Neural cell (in vitro differentiated cells): ENCODE measurements at regions not wholly inside any gene's neighbourhood (a gene's known extent, or its start where the extent isn't known, plus 50 kb on each side); places are given as distances from the start of the nearest gene placed in this dataset.

Experiments used
- H2AFZ ChIP-seq: fragments of 200-600, 300-800 bp; sonication (generic), shearing (Covaris generic); 2 replicates; pipeline ENCODE4 v1.6.0; 2014; ENCODE audit warnings: low read depth, mild to moderate bottlenecking, antibody characterized with exemption, low read length, moderate library complexity
- H3F3A ChIP-seq: fragments of 200-600 bp; shearing (Covaris generic); 2 replicates; pipeline ENCODE4 v1.6.1; 2016; ENCODE audit warnings: mild to moderate bottlenecking, moderate library complexity, mixed read lengths, antibody characterized with exemption, low read length; ENCODE audit not compliant: insufficient read depth, poor library complexity, severe bottlenecking
- H3K27ac ChIP-seq: fragments of 200-600, 300-800 bp; sonication (generic), shearing (Covaris generic); 2 replicates; pipeline ENCODE4 v1.5.1; 2014; ENCODE audit warnings: mild to moderate bottlenecking, low read length, moderate library complexity
- H3K27me3 ChIP-seq: fragments of 300-800, 200-600 bp; sonication (generic), shearing (Covaris generic); 2 replicates; pipeline ENCODE4 v1.6.0; 2014; ENCODE audit warnings: mild to moderate bottlenecking, low read depth, low read length, moderate library complexity; ENCODE audit not compliant: insufficient read depth
- H3K36me3 ChIP-seq: fragments of 300-800, 200-600 bp; sonication (generic), shearing (Covaris generic); 2 replicates; pipeline ENCODE4 v1.5.1; 2014; ENCODE audit warnings: mild to moderate bottlenecking, antibody characterized with exemption, low read length, moderate library complexity; ENCODE audit not compliant: insufficient read depth
- H3K4me2 ChIP-seq: fragments of 300-800, 200-600 bp; sonication (generic), shearing (Covaris generic); 2 replicates; pipeline ENCODE4 v1.6.0; 2014; ENCODE audit warnings: mild to moderate bottlenecking, low read length
- H3K4me3 ChIP-seq: fragments of 300-800, 200-600 bp; sonication (generic), shearing (Covaris generic); 2 replicates; pipeline ENCODE4 v1.5.1; 2014; ENCODE audit warnings: mild to moderate bottlenecking, low read length, moderate library complexity
- H3K79me2 ChIP-seq: fragments of 200-600 bp; shearing (Covaris generic); replicated peaks from 2 replicates; pipeline ENCODE4 v1.6.0; 2014; ENCODE audit warnings: mild to moderate bottlenecking, low read length, moderate library complexity; ENCODE audit not compliant: insufficient read depth
- H3K9ac ChIP-seq: fragments of 300-800, 200-600 bp; sonication (generic), shearing (Covaris generic); 2 replicates; pipeline ENCODE4 v1.6.1; 2016; ENCODE audit warnings: mild to moderate bottlenecking, low read length, mixed read lengths
- H3K9me2 ChIP-seq: fragments of 200-600 bp; shearing (Covaris generic); 2 replicates; pipeline ENCODE4 v1.6.1; 2016; ENCODE audit warnings: mild to moderate bottlenecking, low read length, mixed read lengths; ENCODE audit not compliant: insufficient read depth
- H3K9me3 ChIP-seq: fragments of 200-600, 300-800 bp; sonication (generic), shearing (Covaris generic); 2 replicates; pipeline ENCODE4 v1.6.1; 2016; ENCODE audit warnings: mild to moderate bottlenecking, mixed run types, low read length, moderate library complexity, mixed read lengths
- H4K20me1 ChIP-seq: fragments of 200-600 bp; shearing (Covaris generic); 2 replicates; pipeline ENCODE4 v1.6.1; 2016; ENCODE audit warnings: mild to moderate bottlenecking, mixed run types; ENCODE audit not compliant: insufficient read depth
- EP300 ChIP-seq: fragments of 450-650 bp; conservative IDR thresholded peaks from 2 replicates; pipeline ENCODE4 v1.6.1; 2014; ENCODE audit warnings: antibody characterized with exemption, mild to moderate bottlenecking, moderate library complexity; ENCODE audit not compliant: poor library complexity, severe bottlenecking
- EZH2 ChIP-seq: fragments of 200-600, 300-800 bp; shearing (Covaris generic), sonication (generic); IDR thresholded peaks from 2 replicates; pipeline ENCODE4 v1.6.1; 2014; ENCODE audit warnings: antibody characterized with exemption, low read length, borderline replicate concordance, mild to moderate bottlenecking; ENCODE audit not compliant: insufficient read depth, poor library complexity, severe bottlenecking
- MXI1 ChIP-seq: fragments of 450-650 bp; conservative IDR thresholded peaks from 2 replicates; pipeline ENCODE4 v1.6.1; 2014; ENCODE audit warnings: antibody characterized with exemption, mild to moderate bottlenecking; ENCODE audit not compliant: poor library complexity, severe bottlenecking
- POLR2AphosphoS5 ChIP-seq: IDR thresholded peaks from 2 replicates; pipeline ENCODE4 v1.6.1; 2012
- RAD21 ChIP-seq: fragments of 450-650 bp; conservative IDR thresholded peaks from 2 replicates; pipeline ENCODE4 v1.6.1; 2014; ENCODE audit warnings: antibody characterized with exemption, mild to moderate bottlenecking, moderate library complexity
- SMC3 ChIP-seq: fragments of 450-650 bp; conservative IDR thresholded peaks from 2 replicates; pipeline ENCODE4 v1.6.1; 2014; ENCODE audit warnings: antibody characterized with exemption, mild to moderate bottlenecking, moderate library complexity; ENCODE audit not compliant: poor library complexity
- TAF1 ChIP-seq: IDR thresholded peaks from 2 replicates; pipeline ENCODE4 v1.6.1; 2012; ENCODE audit warnings: low read depth
- TF ChIP-seq, protein P1 (sequence below): fragments of 450-650 bp; IDR thresholded peaks from 2 replicates; pipeline ENCODE4 v1.5.1; 2014; ENCODE audit warnings: antibody characterized with exemption, mild to moderate bottlenecking, moderate library complexity; ENCODE audit not compliant: poor library complexity, severe bottlenecking
- TF ChIP-seq, protein P2 (sequence below): IDR thresholded peaks from 2 replicates; pipeline ENCODE4 v1.6.1; 2012; ENCODE audit warnings: borderline replicate concordance

DNA sequence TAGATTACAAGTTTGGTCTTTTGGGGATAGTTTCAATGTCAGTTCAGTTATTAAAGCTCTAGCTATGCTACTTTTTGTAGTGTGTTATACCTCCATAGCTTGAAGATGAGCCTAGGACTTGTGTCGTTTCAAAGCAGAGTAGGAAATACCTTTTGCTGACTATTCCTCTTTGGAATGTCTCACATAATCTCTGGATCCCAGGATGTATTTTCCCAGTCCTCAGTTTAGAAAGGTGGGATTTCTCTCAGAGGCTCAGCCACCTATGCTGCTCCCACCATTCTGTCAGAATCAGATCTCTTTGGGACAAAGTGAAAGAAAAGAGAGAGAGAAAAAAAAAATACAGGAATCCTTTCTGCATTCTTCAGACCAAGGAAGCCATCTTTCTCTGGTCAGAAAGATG is 567.5 kb upstream of the IMPG1 start:
- Histone ChIP-seq H2AFZ (no peak overlapping the region), H3K36me3 (no peaks in the 10 kb centered on the region), H3K9ac (no peak overlapping the region), H4K20me1 (no peaks in the 10 kb centered on the region), H3K9me2 (no peaks in the 10 kb centered on the region), H3K27me3 (no peaks in the 10 kb centered on the region), H3K9me3 (no peaks in the 10 kb centered on the region), H3K27ac (no peak overlapping the region), H3K4me3 (no peak overlapping the region), H3F3A (no peaks in the 10 kb centered on the region), H3K79me2 (no peaks in the 10 kb centered on the region), H3K4me2 (no peak overlapping the region)
- TF ChIP-seq TAF1 (no peak), SMC3 (no peak), POLR2AphosphoS5 (no peak), EZH2 (no peak), EP300 (no peak), MXI1 (no peak), RAD21 (no peak)
- TF ChIP-seq, protein P1, sequence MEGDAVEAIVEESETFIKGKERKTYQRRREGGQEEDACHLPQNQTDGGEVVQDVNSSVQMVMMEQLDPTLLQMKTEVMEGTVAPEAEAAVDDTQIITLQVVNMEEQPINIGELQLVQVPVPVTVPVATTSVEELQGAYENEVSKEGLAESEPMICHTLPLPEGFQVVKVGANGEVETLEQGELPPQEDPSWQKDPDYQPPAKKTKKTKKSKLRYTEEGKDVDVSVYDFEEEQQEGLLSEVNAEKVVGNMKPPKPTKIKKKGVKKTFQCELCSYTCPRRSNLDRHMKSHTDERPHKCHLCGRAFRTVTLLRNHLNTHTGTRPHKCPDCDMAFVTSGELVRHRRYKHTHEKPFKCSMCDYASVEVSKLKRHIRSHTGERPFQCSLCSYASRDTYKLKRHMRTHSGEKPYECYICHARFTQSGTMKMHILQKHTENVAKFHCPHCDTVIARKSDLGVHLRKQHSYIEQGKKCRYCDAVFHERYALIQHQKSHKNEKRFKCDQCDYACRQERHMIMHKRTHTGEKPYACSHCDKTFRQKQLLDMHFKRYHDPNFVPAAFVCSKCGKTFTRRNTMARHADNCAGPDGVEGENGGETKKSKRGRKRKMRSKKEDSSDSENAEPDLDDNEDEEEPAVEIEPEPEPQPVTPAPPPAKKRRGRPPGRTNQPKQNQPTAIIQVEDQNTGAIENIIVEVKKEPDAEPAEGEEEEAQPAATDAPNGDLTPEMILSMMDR, result no peak
- TF ChIP-seq, protein P2, sequence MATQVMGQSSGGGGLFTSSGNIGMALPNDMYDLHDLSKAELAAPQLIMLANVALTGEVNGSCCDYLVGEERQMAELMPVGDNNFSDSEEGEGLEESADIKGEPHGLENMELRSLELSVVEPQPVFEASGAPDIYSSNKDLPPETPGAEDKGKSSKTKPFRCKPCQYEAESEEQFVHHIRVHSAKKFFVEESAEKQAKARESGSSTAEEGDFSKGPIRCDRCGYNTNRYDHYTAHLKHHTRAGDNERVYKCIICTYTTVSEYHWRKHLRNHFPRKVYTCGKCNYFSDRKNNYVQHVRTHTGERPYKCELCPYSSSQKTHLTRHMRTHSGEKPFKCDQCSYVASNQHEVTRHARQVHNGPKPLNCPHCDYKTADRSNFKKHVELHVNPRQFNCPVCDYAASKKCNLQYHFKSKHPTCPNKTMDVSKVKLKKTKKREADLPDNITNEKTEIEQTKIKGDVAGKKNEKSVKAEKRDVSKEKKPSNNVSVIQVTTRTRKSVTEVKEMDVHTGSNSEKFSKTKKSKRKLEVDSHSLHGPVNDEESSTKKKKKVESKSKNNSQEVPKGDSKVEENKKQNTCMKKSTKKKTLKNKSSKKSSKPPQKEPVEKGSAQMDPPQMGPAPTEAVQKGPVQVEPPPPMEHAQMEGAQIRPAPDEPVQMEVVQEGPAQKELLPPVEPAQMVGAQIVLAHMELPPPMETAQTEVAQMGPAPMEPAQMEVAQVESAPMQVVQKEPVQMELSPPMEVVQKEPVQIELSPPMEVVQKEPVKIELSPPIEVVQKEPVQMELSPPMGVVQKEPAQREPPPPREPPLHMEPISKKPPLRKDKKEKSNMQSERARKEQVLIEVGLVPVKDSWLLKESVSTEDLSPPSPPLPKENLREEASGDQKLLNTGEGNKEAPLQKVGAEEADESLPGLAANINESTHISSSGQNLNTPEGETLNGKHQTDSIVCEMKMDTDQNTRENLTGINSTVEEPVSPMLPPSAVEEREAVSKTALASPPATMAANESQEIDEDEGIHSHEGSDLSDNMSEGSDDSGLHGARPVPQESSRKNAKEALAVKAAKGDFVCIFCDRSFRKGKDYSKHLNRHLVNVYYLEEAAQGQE, result no peak

DNA sequence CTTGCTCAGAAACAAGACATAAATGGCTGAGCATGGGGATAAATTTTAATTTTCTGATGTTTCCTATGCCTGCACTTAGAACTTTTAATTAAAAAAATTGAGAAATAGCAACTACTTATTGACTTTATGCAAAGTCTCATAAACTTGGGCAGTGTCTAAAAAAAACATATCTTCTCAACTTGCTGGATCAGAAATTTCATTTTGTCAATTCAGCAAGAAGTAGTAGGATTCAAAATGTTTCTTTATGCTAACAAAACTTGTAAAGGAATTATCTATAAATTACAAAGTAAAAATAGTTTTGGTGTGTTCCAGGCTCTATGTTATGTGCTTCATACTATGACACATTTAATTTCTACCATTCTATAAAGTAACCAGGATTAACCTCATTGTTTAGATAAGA is 562.2 kb upstream of the IMPG1 start:
- H4K20me1 ChIP-seq, result no peaks in the 10 kb centered on the region
- no peak overlapping the region for H3K4me2 ChIP-seq
- H3K9me3 ChIP-seq, result no peaks in the 10 kb centered on the region
- no peaks in the 10 kb centered on the region for H3K27me3 ChIP-seq
- no peak overlapping the region for H2AFZ ChIP-seq
- no peak overlapping the region for H3K4me3 ChIP-seq
- H3K27ac ChIP-seq, result no peak overlapping the region
- TF ChIP-seq RAD21 (no peak), EZH2 (no peak), MXI1 (no peak), SMC3 (no peak), POLR2AphosphoS5 (no peak), TAF1 (no peak), EP300 (no peak)
- TF ChIP-seq, protein P1, result no peak
- TF ChIP-seq, protein P2, result no peak
- no peaks in the 10 kb centered on the region for H3F3A ChIP-seq
- H3K79me2 ChIP-seq, result no peaks in the 10 kb centered on the region
- no peaks in the 10 kb centered on the region for H3K9me2 ChIP-seq
- H3K36me3 ChIP-seq, result no peaks in the 10 kb centered on the region
- H3K9ac ChIP-seq, result no peak overlapping the region
